Gastrocnemius medialis (tissue), 4 donors: ENCODE measurements at regions not wholly inside any gene's neighbourhood (a gene's known extent, or its start where the extent isn't known, plus 50 kb on each side); places are given as distances from the start of the nearest gene placed in this dataset.

Experiments used
- POLR2A ChIP-seq, 2 donors: fragments of 450-650 bp; IDR thresholded peaks; one replicate each; pipeline ENCODE4 v1.6.1; 2017; ENCODE audit warnings: antibody characterized with exemption in 2 of 2, mild to moderate bottlenecking in 2 of 2, moderate library complexity in 2 of 2
- TF ChIP-seq, protein P1 (sequence below), 5 experiments: fragments of 450-650 bp in 3 of 5; fragments of 200-600 bp in 2 of 5; sonication (generic) in 2 of 5; IDR thresholded peaks in 4 of 5; conservative IDR thresholded peaks in 1 of 5; 1 replicate in 4 of 5; 2 replicates in 1 of 5; pipeline ENCODE4 v1.5.1; 2016 to 2019; ENCODE audit warnings: antibody characterized with exemption in 5 of 5, mild to moderate bottlenecking in 3 of 5, moderate library complexity in 3 of 5

DNA sequence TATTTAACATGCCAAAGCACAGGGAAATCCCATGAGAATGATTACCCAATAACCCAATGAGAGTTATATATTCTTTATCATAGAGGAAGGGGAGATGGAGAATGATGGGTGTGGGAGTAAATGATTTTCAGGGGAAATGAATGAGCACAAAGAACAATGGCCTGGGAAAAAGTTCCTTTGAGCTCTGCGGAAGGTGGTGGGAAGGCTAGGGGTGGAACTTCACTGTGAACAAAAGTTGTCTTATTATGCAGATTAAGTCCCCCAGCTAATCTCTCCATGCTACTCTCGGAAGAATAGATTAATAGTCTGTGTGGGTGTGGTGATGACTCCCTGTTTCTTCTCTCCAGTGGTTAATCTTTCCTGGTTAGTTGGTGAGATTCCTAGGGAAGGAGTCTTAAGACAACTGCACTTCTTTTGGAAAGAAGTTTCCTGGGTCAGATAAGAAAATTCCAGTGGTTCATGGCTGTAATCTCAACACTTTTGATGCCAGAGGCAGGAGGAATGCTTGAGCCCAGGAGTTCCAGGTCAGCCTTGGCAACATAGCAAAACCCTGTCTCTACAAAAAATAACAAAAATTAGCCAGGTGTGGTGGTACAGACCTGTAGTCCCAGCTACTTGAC is 71.6 kb downstream of the DNTTIP2 start:
- TF ChIP-seq, protein P1, sequence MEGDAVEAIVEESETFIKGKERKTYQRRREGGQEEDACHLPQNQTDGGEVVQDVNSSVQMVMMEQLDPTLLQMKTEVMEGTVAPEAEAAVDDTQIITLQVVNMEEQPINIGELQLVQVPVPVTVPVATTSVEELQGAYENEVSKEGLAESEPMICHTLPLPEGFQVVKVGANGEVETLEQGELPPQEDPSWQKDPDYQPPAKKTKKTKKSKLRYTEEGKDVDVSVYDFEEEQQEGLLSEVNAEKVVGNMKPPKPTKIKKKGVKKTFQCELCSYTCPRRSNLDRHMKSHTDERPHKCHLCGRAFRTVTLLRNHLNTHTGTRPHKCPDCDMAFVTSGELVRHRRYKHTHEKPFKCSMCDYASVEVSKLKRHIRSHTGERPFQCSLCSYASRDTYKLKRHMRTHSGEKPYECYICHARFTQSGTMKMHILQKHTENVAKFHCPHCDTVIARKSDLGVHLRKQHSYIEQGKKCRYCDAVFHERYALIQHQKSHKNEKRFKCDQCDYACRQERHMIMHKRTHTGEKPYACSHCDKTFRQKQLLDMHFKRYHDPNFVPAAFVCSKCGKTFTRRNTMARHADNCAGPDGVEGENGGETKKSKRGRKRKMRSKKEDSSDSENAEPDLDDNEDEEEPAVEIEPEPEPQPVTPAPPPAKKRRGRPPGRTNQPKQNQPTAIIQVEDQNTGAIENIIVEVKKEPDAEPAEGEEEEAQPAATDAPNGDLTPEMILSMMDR (IDR thresholded peaks at IDR 0.05 in 4 of 5, conservative IDR thresholded peaks at IDR 0.05 in 1 of 5) = no peak
- no peak for TF ChIP-seq POLR2A (IDR thresholded peaks at IDR 0.05)
